ENCODE measurements at regions not wholly inside any gene's neighbourhood (a gene's known extent, or its start where the extent isn't known, plus 50 kb on each side); places are given as distances from the start of the nearest gene placed in this dataset.

DNA sequence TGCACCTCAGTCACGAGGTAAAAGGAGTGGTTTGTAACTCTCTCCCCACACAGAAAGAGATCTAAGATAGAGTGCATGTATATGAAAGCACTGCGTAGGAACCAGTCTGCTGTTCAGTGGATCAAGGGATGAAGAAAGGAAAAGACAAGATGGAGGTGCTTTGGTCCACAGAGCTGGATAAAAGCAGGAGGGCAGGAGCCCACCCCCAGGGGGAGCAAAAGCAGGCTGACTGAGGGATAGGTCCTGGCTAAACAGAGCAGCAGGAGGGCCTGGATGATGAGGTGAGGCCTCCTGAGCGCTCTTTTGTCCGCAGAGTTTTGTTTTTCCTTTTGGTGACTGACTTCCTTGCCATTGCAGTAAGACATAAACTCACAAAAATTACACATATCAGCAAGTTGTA, 293.5 kb upstream of the C9orf72 start (continued):
- TF ChIP-seq, protein P1, sequence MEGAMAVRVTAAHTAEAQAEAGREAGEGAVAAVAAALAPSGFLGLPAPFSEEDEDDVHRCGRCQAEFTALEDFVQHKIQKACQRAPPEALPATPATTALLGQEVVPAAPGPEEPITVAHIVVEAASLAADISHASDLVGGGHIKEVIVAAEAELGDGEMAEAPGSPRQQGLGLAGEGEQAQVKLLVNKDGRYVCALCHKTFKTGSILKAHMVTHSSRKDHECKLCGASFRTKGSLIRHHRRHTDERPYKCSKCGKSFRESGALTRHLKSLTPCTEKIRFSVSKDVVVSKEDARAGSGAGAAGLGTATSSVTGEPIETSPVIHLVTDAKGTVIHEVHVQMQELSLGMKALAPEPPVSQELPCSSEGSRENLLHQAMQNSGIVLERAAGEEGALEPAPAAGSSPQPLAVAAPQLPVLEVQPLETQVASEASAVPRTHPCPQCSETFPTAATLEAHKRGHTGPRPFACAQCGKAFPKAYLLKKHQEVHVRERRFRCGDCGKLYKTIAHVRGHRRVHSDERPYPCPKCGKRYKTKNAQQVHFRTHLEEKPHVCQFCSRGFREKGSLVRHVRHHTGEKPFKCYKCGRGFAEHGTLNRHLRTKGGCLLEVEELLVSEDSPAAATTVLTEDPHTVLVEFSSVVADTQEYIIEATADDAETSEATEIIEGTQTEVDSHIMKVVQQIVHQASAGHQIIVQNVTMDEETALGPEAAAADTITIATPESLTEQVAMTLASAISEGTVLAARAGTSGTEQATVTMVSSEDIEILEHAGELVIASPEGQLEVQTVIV (IDR thresholded peaks at IDR 0.05; ENCODE audit: borderline replicate concordance, partially characterized antibody): no peak
- no peak for TF ChIP-seq RUNX3 (IDR thresholded peaks at IDR 0.05; ENCODE audit: low read length)

DNA sequence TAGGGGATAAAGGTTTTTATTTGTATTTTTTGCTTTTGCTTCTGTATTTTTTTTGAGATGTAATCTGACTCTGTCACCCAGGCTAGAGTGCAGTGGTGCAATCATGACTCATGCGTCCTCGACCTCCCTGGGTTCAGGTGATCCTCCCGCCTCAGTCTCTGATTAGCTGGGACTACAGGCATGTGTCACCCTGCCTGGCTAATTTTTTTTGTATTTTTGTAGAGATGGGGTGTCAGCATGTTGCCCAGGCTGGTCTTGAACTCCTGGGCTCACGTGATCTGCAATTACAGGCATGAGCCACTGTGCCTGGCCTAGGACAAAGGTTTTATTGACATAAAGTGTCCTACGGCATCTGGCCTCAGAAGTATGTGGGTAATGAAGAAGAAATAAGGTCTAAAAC, 297.1 kb upstream of the C9orf72 start:
- intact Hi-C loops (cut with micrococcal nuclease; ENCODE audit: unreplicated experiment): no loop called here
- TF ChIP-seq PML (IDR thresholded peaks at IDR 0.05; ENCODE audit: low read length): no peak
- TF ChIP-seq CBX3 (IDR thresholded peaks at IDR 0.05; ENCODE audit: borderline replicate concordance, low read depth): no peak
- no peak for TF ChIP-seq ASH2L (IDR thresholded peaks at IDR 0.05; ENCODE audit: borderline replicate concordance, low read depth)
- TF ChIP-seq IKZF2 (IDR thresholded peaks at IDR 0.05): no peak
- TF ChIP-seq, protein P2, sequence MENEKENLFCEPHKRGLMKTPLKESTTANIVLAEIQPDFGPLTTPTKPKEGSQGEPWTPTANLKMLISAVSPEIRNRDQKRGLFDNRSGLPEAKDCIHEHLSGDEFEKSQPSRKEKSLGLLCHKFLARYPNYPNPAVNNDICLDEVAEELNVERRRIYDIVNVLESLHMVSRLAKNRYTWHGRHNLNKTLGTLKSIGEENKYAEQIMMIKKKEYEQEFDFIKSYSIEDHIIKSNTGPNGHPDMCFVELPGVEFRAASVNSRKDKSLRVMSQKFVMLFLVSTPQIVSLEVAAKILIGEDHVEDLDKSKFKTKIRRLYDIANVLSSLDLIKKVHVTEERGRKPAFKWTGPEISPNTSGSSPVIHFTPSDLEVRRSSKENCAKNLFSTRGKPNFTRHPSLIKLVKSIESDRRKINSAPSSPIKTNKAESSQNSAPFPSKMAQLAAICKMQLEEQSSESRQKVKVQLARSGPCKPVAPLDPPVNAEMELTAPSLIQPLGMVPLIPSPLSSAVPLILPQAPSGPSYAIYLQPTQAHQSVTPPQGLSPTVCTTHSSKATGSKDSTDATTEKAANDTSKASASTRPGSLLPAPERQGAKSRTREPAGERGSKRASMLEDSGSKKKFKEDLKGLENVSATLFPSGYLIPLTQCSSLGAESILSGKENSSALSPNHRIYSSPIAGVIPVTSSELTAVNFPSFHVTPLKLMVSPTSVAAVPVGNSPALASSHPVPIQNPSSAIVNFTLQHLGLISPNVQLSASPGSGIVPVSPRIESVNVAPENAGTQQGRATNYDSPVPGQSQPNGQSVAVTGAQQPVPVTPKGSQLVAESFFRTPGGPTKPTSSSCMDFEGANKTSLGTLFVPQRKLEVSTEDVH (IDR thresholded peaks at IDR 0.05; ENCODE audit: low read depth, partially characterized antibody): no peak
- TF ChIP-seq NFIC (IDR thresholded peaks at IDR 0.05; ENCODE audit: low read depth, low read length): no peak
- 0% methylated on average over 5 of the region's 5 CpGs for WGBS (ENCODE audit: insufficient coverage, insufficient replicate concordance, low lambda C conversion rate, missing lambda C conversion rate)
- Histone ChIP-seq H2AFZ (ENCODE audit: control insufficient read depth, low read depth, low read length) (no peak overlapping the region), H3K4me1 (ENCODE audit: control insufficient read depth, insufficient read depth, low read length) (no peaks in the 10 kb centered on the region), H3K9me3 (replicated peaks; ENCODE audit: control insufficient read depth, insufficient read depth, low read length) (no peaks in the 10 kb centered on the region), H3K4me2 (ENCODE audit: control insufficient read depth, insufficient read depth) (no peak overlapping the region), H4K20me1 (ENCODE audit: control insufficient read depth, insufficient read depth) (no peaks in the 10 kb centered on the region), H3K9ac (ENCODE audit: control insufficient read depth, insufficient read depth, low read length) (no peak overlapping the region), H3K36me3 (ENCODE audit: control insufficient read depth in 2 of 2, insufficient read depth in 2 of 2, low read length in 1 of 2) (no peaks in the 10 kb centered on the region), H3K79me2 (ENCODE audit: control insufficient read depth, insufficient read depth, low read length) (no peaks in the 10 kb centered on the region), H3K27me3 (replicated peaks in 1 of 2; ENCODE audit: control insufficient read depth in 2 of 2, insufficient read depth in 2 of 2, low read length in 1 of 2) (no peaks in the 10 kb centered on the region; a peak in 1 of 4 replicates), H3K4me3 (no peak overlapping the region), H3K27ac (ENCODE audit: control insufficient read depth, insufficient read depth) (no peak overlapping the region)
- ChIA-PET POLR2A (no interaction called here), RAD21 (ENCODE audit: unreplicated experiment) (no interaction called here), SMC1A (ENCODE audit: uncharacterized antibody, unreplicated experiment) (interaction anchor here (0.7 to 1.1 kb wide), 2 partner anchors 66 to 141 kb away, joined by 3 read pairs; no protein-coding TSS in a partner anchor), CTCF (interaction anchor here (1.1 kb wide), 1 partner anchor 10 kb away, joined by 4 read pairs; no protein-coding TSS in a partner anchor)
- BruUV-seq (replicated peaks): no TSS peak
- in situ Hi-C loops (cut with MboI): no loop called here
- no peak for ATAC-seq
- no peak for FAIRE-seq
- DNase-seq (ENCODE audit: low read depth, low spot score): no peak
